ENCODE measurements at regions not wholly inside any gene's neighbourhood (a gene's known extent, or its start where the extent isn't known, plus 50 kb on each side); places are given as distances from the start of the nearest gene placed in this dataset.

- Histone ChIP-seq H3K9ac (ENCODE audit: low read length in 2 of 2) (no peak overlapping the region), H3K4me3 (ENCODE audit: low read length in 2 of 2) (no peak overlapping the region), H3K36me3 (ENCODE audit: control insufficient read depth in 2 of 2, insufficient read depth in 2 of 2, low read length in 2 of 2) (no peaks in the 10 kb centered on the region), H3K9me3 (ENCODE audit: control insufficient read depth in 2 of 2, low read length in 2 of 2) (peaks cover 0 to 7% of the 10 kb centered on the region in 2 donors), H3K27me3 (ENCODE audit: control insufficient read depth in 1 of 2, insufficient read depth in 2 of 2, low read length in 2 of 2) (peaks cover 0 to 7% of the 10 kb centered on the region in 2 donors), H3K4me1 (ENCODE audit: control insufficient read depth, insufficient read depth, low read length) (no peaks in the 10 kb centered on the region), H3K27ac (ENCODE audit: low read length) (no peak overlapping the region)
These were observed 58.7 kb upstream of the ZC3H12A start for GRCh38 chr1:37415611-37416244.

DNA sequence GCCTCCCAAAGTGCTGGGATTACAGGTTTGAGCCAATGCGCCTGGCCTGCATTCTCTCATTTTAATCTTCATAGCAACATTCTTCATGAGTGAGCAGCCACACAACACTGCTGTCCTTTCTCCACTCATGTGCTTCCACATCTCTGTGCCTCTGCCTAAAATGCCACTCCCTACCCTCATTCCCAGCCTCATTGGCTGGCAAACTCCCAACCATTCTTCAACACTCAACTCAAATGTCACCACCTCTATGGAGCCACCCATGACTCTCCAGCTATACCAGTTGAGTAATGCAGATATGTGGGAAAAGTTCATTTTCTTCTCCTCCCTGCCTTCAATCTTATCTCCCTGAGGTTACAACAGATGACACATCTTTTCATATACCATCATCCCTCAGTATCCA is 53.9 kb upstream of the ZC3H12A start:
- no peak overlapping the region for H3K4me3 ChIP-seq (ENCODE audit: low read length in 2 of 2)

GRCh38 chr1:37423810-37424209 is 50.6 kb upstream of the ZC3H12A start:
- H3K9me3 ChIP-seq (ENCODE audit: control insufficient read depth in 2 of 2, low read length in 2 of 2) = no peaks in the 10 kb centered on the region
- H3K36me3 ChIP-seq (ENCODE audit: control insufficient read depth in 2 of 2, insufficient read depth in 2 of 2, low read length in 2 of 2) = no peaks in the 10 kb centered on the region
- peaks cover 0 to 9% of the 10 kb centered on the region in 2 donors for H3K27me3 ChIP-seq (ENCODE audit: control insufficient read depth in 1 of 2, insufficient read depth in 2 of 2, low read length in 2 of 2)
- H3K4me3 ChIP-seq (ENCODE audit: low read length in 2 of 2) = no peak overlapping the region
- no peak overlapping the region for H3K27ac ChIP-seq (ENCODE audit: low read length)
- no peaks in the 10 kb centered on the region for H3K4me1 ChIP-seq (ENCODE audit: control insufficient read depth, insufficient read depth, low read length)
- H3K9ac ChIP-seq (ENCODE audit: low read length in 2 of 2) = no peak overlapping the region

More for the DNA sequence above, 53.9 kb upstream of the ZC3H12A start:
- H3K4me1 ChIP-seq (ENCODE audit: control insufficient read depth, insufficient read depth, low read length) = no peaks in the 10 kb centered on the region
- H3K27ac ChIP-seq (ENCODE audit: low read length) = no peak overlapping the region
- H3K36me3 ChIP-seq (ENCODE audit: control insufficient read depth in 2 of 2, insufficient read depth in 2 of 2, low read length in 2 of 2) = no peaks in the 10 kb centered on the region
- no peak overlapping the region for H3K9ac ChIP-seq (ENCODE audit: low read length in 2 of 2)
- peaks cover 0 to 6% of the 10 kb centered on the region in 2 donors for H3K9me3 ChIP-seq (ENCODE audit: control insufficient read depth in 2 of 2, low read length in 2 of 2)
- H3K27me3 ChIP-seq (ENCODE audit: control insufficient read depth in 1 of 2, insufficient read depth in 2 of 2, low read length in 2 of 2) = peaks cover 0 to 5% of the 10 kb centered on the region in 2 donors

- no peaks in the 10 kb centered on the region for H3K36me3 ChIP-seq (ENCODE audit: control insufficient read depth in 2 of 2, insufficient read depth in 2 of 2, low read length in 2 of 2)
- H3K9me3 ChIP-seq (ENCODE audit: control insufficient read depth in 2 of 2, low read length in 2 of 2) = no peaks in the 10 kb centered on the region
- no peaks in the 10 kb centered on the region for H3K4me1 ChIP-seq (ENCODE audit: control insufficient read depth, insufficient read depth, low read length)
- H3K27me3 ChIP-seq (ENCODE audit: control insufficient read depth in 1 of 2, insufficient read depth in 2 of 2, low read length in 2 of 2) = peaks cover 0 to 9% of the 10 kb centered on the region in 2 donors
- H3K9ac ChIP-seq (ENCODE audit: low read length in 2 of 2) = no peak overlapping the region
- no peak overlapping the region for H3K27ac ChIP-seq (ENCODE audit: low read length)
- H3K4me3 ChIP-seq (ENCODE audit: low read length in 2 of 2) = no peak overlapping the region
These were observed 49.9 kb upstream of the ZC3H12A start for GRCh38 chr1:37424523-37424922.
